PFSK-1 (cell line): ENCODE measurements at regions not wholly inside any gene's neighbourhood (a gene's known extent, or its start where the extent isn't known, plus 50 kb on each side); places are given as distances from the start of the nearest gene placed in this dataset.

Experiments
- FOXP2 ChIP-seq: optimal IDR thresholded peaks from 2 replicates; pipeline ENCODE3; 2011; ENCODE audit warnings: borderline replicate concordance, control low read depth, inconsistent platforms; ENCODE audit not compliant: insufficient read depth; ENCODE audit errors: extremely low read length, extremely low read depth
- POLR2AphosphoS5 ChIP-seq: IDR thresholded peaks from 2 replicates; pipeline ENCODE4 v1.6.1; 2012; ENCODE audit warnings: low read depth, mild to moderate bottlenecking, control low read depth, low read length, moderate library complexity
- REST ChIP-seq, 2 experiments: IDR thresholded peaks; 2 replicates each; pipeline versions ENCODE4 v1.6.1 to v1.8.0; 2011 to 2012; ENCODE audit warnings: low read depth in 2 of 2, low read length in 2 of 2, control low read depth in 1 of 2, inconsistent platforms in 1 of 2, mild to moderate bottlenecking in 1 of 2, moderate library complexity in 1 of 2; ENCODE audit not compliant: insufficient read depth in 1 of 2
- SIN3A ChIP-seq: IDR thresholded peaks from 2 replicates; pipeline ENCODE4 v1.6.1; 2012; ENCODE audit warnings: mild to moderate bottlenecking, low read length, moderate library complexity, borderline replicate concordance; ENCODE audit not compliant: insufficient read depth
- TAF1 ChIP-seq: IDR thresholded peaks from 2 replicates; pipeline ENCODE4 v1.6.1; 2012; ENCODE audit warnings: low read length, control low read depth, borderline replicate concordance; ENCODE audit not compliant: insufficient read depth

- TF ChIP-seq FOXP2, result no peak
- TF ChIP-seq REST (IDR thresholded peaks at IDR 0.05; ENCODE audit: insufficient read depth in 1 of 2, low read depth in 2 of 2, low read length in 2 of 2), result no peak
These were observed 526.9 kb downstream of the NPIPA7 start for GRCh38 chr16:16905850-16906249.

- no peak for TF ChIP-seq SIN3A
- no peak for TF ChIP-seq TAF1
- TF ChIP-seq POLR2AphosphoS5, result no peak
- TF ChIP-seq REST (IDR thresholded peaks at IDR 0.05; ENCODE audit: insufficient read depth in 1 of 2, low read depth in 2 of 2, low read length in 2 of 2), result no peak
- TF ChIP-seq FOXP2, result no peak
These were observed 528.1 kb downstream of the NPIPA7 start for GRCh38 chr16:16907089-16907488.

GRCh38 chr16:16908077-16908476 lies 529.1 kb downstream of the NPIPA7 start:
- TF ChIP-seq FOXP2 (no peak), TAF1 (no peak), REST (IDR thresholded peaks at IDR 0.05; ENCODE audit: insufficient read depth in 1 of 2, low read depth in 2 of 2, low read length in 2 of 2) (no peak), SIN3A (no peak), POLR2AphosphoS5 (no peak)

GRCh38 chr16:16909126-16909525 lies 530.2 kb downstream of the NPIPA7 start:
- no peak for TF ChIP-seq FOXP2
- no peak for TF ChIP-seq SIN3A
- no peak for TF ChIP-seq POLR2AphosphoS5
- TF ChIP-seq TAF1, result no peak
- no peak for TF ChIP-seq REST (IDR thresholded peaks at IDR 0.05; ENCODE audit: insufficient read depth in 1 of 2, low read depth in 2 of 2, low read length in 2 of 2)

- no peak for TF ChIP-seq FOXP2
- no peak for TF ChIP-seq POLR2AphosphoS5
- TF ChIP-seq TAF1, result no peak
These were observed 531.7 kb downstream of the NPIPA7 start for GRCh38 chr16:16910666-16911065.
